ENCODE measurements at regions not wholly inside any gene's neighbourhood (a gene's known extent, or its start where the extent isn't known, plus 50 kb on each side); places are given as distances from the start of the nearest gene placed in this dataset.
"Not testable (repeated sequence)": the region's sequence is repeated elsewhere in the genome, so short reads cannot be mapped to it uniquely, and the experiment has no call there.

DNA sequence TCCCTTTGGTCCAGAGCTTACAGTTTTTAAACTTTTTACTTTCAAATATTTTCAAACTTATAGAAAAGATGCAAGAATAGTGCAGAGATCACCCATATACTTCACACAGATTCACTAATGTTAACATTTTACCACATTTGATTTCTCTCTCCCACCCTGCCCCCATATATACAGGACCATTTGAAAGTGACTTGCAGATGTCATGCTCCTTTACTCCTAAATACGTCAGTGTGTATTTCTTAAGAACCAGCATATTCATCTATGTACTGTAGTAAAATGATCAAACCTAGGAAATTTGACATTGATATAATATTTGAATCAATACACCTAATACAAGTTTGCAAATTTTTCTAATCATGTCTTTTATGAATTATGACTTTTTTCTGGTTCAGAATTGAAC lies 100.4 kb upstream of the CHD1 start:
- in situ Hi-C loops (cut with MboI; ENCODE audit: low sequenced_read_pairs, unreplicated experiment), result no loop called here
- TF ChIP-seq, protein P1, sequence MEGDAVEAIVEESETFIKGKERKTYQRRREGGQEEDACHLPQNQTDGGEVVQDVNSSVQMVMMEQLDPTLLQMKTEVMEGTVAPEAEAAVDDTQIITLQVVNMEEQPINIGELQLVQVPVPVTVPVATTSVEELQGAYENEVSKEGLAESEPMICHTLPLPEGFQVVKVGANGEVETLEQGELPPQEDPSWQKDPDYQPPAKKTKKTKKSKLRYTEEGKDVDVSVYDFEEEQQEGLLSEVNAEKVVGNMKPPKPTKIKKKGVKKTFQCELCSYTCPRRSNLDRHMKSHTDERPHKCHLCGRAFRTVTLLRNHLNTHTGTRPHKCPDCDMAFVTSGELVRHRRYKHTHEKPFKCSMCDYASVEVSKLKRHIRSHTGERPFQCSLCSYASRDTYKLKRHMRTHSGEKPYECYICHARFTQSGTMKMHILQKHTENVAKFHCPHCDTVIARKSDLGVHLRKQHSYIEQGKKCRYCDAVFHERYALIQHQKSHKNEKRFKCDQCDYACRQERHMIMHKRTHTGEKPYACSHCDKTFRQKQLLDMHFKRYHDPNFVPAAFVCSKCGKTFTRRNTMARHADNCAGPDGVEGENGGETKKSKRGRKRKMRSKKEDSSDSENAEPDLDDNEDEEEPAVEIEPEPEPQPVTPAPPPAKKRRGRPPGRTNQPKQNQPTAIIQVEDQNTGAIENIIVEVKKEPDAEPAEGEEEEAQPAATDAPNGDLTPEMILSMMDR (IDR thresholded peaks at IDR 0.05; ENCODE audit: borderline replicate concordance, control extremely low read depth, extremely low read depth, insufficient read depth, missing control alignments), result no peak
- DNase-seq (ENCODE audit: low spot score), result no peak

DNA sequence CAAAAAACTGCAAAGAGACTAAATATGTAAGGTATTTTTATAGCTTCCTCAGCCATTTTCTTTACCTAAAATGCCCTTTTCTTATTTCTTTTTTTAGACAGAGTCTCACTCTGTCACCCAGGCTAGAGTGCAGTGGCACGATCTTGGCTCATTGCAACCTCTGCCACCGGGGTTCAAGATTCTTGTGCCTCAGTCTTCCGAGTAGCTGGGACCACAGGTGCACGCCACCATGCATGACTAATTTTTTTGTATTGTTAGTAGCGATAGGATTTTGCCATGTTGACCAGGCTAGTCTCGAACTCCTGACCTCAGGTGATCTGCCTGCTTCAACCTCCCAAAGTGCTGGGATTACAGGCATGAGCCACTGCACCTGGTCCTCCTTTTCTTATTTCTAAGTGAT lies 99.4 kb upstream of the CHD1 start:
- DNase-seq (ENCODE audit: low spot score); in situ Hi-C loops (cut with MboI; ENCODE audit: low sequenced_read_pairs, unreplicated experiment): not testable (repeated sequence)

DNA sequence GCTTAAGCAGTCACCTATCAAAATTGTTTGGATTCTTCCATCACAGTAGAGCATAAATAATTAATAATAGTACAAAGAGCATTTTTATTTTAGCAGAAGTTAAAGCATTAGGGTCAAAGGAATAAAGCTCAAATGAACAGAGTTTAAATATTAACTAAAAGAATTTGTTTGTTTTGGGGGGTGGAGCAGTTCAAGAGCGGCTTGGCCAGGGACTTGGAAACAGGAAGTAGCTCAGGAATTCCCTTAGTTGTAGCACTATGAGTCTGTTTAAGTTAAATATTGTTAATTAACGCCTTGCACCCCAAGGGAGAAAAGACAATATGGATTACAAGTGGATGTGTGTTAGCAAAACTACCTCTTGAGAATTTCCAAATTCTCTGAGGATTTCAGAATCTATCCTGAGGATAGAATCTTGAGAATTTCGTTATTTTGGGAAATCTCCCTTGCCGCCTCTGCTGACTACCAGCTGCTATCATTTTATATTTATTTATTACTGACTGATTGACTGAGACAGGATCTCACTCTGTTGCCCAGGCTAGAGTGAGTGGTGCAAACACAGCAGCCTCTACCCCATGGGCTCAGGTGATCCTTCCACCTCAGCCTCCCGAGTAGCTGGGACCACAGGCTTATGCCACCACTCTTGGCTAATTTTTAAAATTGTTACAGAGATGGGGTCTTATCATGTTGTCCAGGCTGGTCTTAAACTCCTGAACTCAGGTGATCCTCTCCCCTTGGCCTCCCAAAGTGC lies 96.7 kb upstream of the CHD1 start:
- TF ChIP-seq, protein P1 (IDR thresholded peaks at IDR 0.05; ENCODE audit: borderline replicate concordance, control extremely low read depth, extremely low read depth, insufficient read depth, missing control alignments), result no peak
- no peak for DNase-seq (ENCODE audit: low spot score)
- in situ Hi-C loops (cut with MboI; ENCODE audit: low sequenced_read_pairs, unreplicated experiment), result no loop called here

DNA sequence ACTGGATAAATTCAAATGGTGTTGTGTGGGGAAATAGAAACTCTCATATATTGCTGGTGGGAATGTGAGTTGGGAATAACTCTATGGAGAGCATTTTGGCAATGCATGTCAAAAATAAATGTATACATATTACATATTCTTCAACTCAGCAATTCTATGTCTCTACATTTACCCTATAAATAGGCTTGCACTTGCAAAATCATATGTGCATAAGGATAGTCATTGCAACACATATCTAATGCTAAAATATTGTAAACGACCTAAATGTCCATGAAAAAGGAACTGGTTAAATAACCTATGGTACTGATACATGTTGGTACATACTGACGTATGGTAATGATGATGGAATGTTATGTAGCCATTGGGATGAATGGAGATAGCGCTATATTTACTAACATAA lies 94.5 kb upstream of the CHD1 start:
- in situ Hi-C loops (cut with MboI; ENCODE audit: low sequenced_read_pairs, unreplicated experiment), result no loop called here
- TF ChIP-seq, protein P1 (IDR thresholded peaks at IDR 0.05; ENCODE audit: borderline replicate concordance, control extremely low read depth, extremely low read depth, insufficient read depth, missing control alignments), result no peak
- no peak for DNase-seq (ENCODE audit: low spot score)

DNA sequence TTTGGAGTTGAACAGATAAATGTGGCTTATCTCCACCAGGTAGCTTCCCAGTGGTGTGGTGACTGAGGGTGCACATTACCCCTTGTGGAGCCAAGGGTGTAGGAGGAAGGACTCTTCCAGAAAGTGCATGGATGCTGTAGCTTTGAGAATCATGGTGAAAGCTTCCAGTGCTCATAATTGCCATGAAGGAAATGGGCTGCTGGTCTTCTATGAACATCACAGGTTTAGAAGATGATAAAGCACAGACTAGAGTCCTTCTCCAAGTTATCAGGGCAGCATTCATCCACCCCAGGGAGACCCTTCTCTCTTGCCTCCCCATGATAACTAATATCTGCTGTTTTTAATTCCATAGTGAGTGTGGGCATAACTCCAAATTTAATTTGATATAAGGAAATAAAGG lies 93.4 kb upstream of the CHD1 start:
- in situ Hi-C loops (cut with MboI; ENCODE audit: low sequenced_read_pairs, unreplicated experiment), result no loop called here
- TF ChIP-seq, protein P1 (IDR thresholded peaks at IDR 0.05; ENCODE audit: borderline replicate concordance, control extremely low read depth, extremely low read depth, insufficient read depth, missing control alignments), result no peak
- no peak for DNase-seq (ENCODE audit: low spot score)

DNA sequence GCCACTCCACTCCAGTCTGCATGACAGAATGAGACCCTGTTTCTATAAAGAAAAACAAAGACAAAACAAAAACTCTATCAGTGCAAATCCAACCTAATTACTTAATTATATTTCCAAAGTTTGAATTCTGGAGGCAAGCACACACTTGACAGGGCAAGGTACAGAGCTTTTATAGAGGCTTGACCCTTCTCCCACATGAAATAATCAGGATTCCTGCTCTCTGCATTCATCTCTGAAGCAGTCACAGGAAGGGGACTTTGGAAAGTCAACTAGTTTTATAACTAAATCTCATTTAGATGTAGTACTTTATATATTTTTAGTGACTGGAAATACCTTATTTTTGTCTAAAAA lies 91.9 kb upstream of the CHD1 start:
- DNase-seq (ENCODE audit: low spot score), result no peak
- TF ChIP-seq, protein P1 (IDR thresholded peaks at IDR 0.05; ENCODE audit: borderline replicate concordance, control extremely low read depth, extremely low read depth, insufficient read depth, missing control alignments), result no peak
- in situ Hi-C loops (cut with MboI; ENCODE audit: low sequenced_read_pairs, unreplicated experiment), result no loop called here

DNA sequence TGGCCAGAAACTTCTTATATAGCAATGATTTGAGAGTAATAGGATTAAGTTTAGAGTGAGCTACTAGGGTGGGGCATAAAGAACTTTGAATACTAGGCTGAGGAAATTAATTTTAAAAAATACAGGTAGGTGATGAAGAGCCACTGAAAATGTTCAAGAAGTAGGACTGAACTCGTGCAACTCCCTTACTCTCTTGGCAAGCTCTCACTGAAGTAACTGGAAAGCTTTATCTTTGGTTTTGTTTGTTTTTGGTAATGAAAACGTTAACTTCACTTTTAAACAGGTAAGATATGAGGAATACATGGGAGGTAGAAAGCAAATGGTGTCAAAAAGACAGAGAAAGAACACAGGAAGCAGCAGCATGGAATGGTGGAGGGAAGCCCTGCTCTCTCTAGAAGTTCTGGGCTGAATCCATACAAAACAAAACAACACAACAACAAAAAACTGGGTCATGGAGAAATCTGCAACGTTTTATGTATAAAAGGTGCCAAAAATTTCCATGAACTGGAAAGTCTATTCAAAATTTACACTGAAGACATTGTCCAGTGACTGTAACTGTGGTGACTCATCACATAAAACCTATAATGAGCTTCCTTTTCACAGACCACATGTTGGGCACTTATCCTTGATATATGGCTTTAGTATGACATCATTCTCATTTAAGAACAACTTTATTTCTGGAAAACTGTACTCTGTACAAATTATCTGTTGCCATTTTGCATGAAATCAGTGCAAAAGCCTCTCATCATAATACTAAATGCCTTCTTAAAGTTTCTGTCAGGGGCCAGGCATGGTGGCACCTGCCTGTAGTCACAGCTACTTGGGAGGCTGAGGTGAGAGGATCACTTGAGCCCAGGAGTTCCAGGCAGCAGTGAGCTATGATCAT lies 91.2 kb upstream of the CHD1 start:
- TF ChIP-seq, protein P1 (IDR thresholded peaks at IDR 0.05; ENCODE audit: borderline replicate concordance, control extremely low read depth, extremely low read depth, insufficient read depth, missing control alignments), result no peak

More for the DNA sequence above, 91.2 kb upstream of the CHD1 start:
- no peak for DNase-seq (ENCODE audit: low spot score)
- in situ Hi-C loops (cut with MboI; ENCODE audit: low sequenced_read_pairs, unreplicated experiment), result no loop called here
